HCT116 (cell line): ENCODE measurements at regions not wholly inside any gene's neighbourhood (a gene's known extent, or its start where the extent isn't known, plus 50 kb on each side); places are given as distances from the start of the nearest gene placed in this dataset.

Experiments used
- ATAC-seq: fragments of 200-7000 bp; cut with Tn5 transposase; 2 replicates; pipeline ENCODE4 v1.9.1; 2020; ENCODE audit warnings: mild to moderate bottlenecking, moderate library complexity
- BruUV-seq: library from RNA; stranded (reverse); fragments of 400-500 nt; replicated peaks from 2 replicates; lab custom pipeline; 2021; lab: Mats Ljungman, UMichigan
- CTCF ChIA-PET: fragments of 300-600 bp; sonication (Branson Sonifier 250); formaldehyde crosslinking; loops from one replicate; lab custom pipeline; 2021; ENCODE audit warnings: antibody characterized with exemption; lab: Charles Lee
- POLR2A ChIA-PET: fragments of 300-600, 350-600 bp; sonication (Branson Sonifier 250); formaldehyde crosslinking; loops from one replicate; lab custom pipeline; 2021; ENCODE audit warnings: antibody characterized with exemption; lab: Charles Lee
- RAD21 ChIA-PET, 2 experiments: fragments of 300-600 bp; sonication (Branson Sonifier 250); formaldehyde crosslinking; loops; one replicate each; lab custom pipeline; 2023; ENCODE audit warnings: low total read pairs in 2 of 2; ENCODE audit not compliant: uncharacterized antibody in 2 of 2, unreplicated experiment in 2 of 2, low non-redundant PET in 1 of 2; lab: Charles Lee
- DNase-seq: peaks from one replicate; pipeline ENCODE4 v3.0.0-alpha.2; 2010; ENCODE audit warnings: low read depth, low spot score
- H2AFZ ChIP-seq: fragments of 200-600 bp; shearing (Covaris generic), sonication (generic); 2 replicates; pipeline ENCODE4 v1.6.1; 2017; ENCODE audit warnings: low read depth, mixed run types, mixed read lengths, antibody characterized with exemption, low read length; ENCODE audit not compliant: poor library complexity, severe bottlenecking
- H3K27ac ChIP-seq: 2 replicates; pipeline ENCODE4 v1.5.1; 2012; ENCODE audit warnings: low read depth, low read length
- H3K27me3 ChIP-seq: fragments of 200-600 bp; sonication (generic); 2 replicates; pipeline ENCODE4 v1.6.1; 2016; ENCODE audit warnings: mixed run types, low read length, mixed read lengths; ENCODE audit not compliant: insufficient read depth
- H3K36me3 ChIP-seq, 2 experiments: fragments of 200-500 bp in 1 of 2; fragments of 200-600 bp in 1 of 2; sonication (Bioruptor generic) in 1 of 2; sonication (generic) in 1 of 2; 2 replicates each; pipeline versions ENCODE4 v1.5.1 to v1.6.1; 2014 to 2016; ENCODE audit warnings: low read length in 2 of 2, inconsistent platforms in 1 of 2, mixed read lengths in 1 of 2, mixed run types in 1 of 2; ENCODE audit not compliant: insufficient read depth in 2 of 2, control insufficient read depth in 1 of 2
- H3K4me1 ChIP-seq, 2 experiments: fragments of 200-600 bp in 1 of 2; sonication (generic) in 1 of 2; 2 replicates each; pipeline versions ENCODE4 v1.5.1 to v1.6.1; 2012 to 2017; ENCODE audit warnings: low read length in 2 of 2, inconsistent platforms in 1 of 2, mild to moderate bottlenecking in 1 of 2, mixed read lengths in 1 of 2, mixed run types in 1 of 2, moderate library complexity in 1 of 2; ENCODE audit not compliant: insufficient read depth in 2 of 2, control insufficient read depth in 1 of 2
- H3K4me2 ChIP-seq: fragments of 200-600 bp; sonication (generic); 2 replicates; pipeline ENCODE4 v1.6.1; 2017; ENCODE audit warnings: mixed run types, low read length, mixed read lengths
- H3K4me3 ChIP-seq, 2 experiments: fragments of 200-600 bp in 1 of 2; sonication (generic) in 1 of 2; replicated peaks in 1 of 2; 2 replicates each; pipeline ENCODE4 v1.5.1; 2011 to 2016; ENCODE audit warnings: low read length in 2 of 2, control low read depth in 1 of 2, low read depth in 1 of 2, mild to moderate bottlenecking in 1 of 2, mixed read lengths in 1 of 2, mixed run types in 1 of 2
- H3K79me2 ChIP-seq: fragments of 200-600 bp; sonication (generic); 2 replicates; pipeline ENCODE4 v1.6.1; 2017; ENCODE audit warnings: mild to moderate bottlenecking, mixed run types, low read length, moderate library complexity, mixed read lengths; ENCODE audit not compliant: insufficient read depth
- H3K9ac ChIP-seq: fragments of 200-600 bp; sonication (generic); 2 replicates; pipeline ENCODE4 v1.6.1; 2016; ENCODE audit warnings: low read length, mixed read lengths
- H3K9me2 ChIP-seq: fragments of 200-600 bp; sonication (generic), shearing (Covaris generic); 2 replicates; pipeline ENCODE4 v1.6.1; 2017; ENCODE audit warnings: mixed run types, mild to moderate bottlenecking, moderate library complexity; ENCODE audit not compliant: insufficient read depth
- H3K9me3 ChIP-seq, 2 experiments: fragments of 200-500 bp in 1 of 2; fragments of 200-600 bp in 1 of 2; sonication (Bioruptor generic) in 1 of 2; sonication (generic) in 1 of 2; 2 replicates each; pipeline ENCODE4 v1.6.1; 2014 to 2017; ENCODE audit warnings: low read length in 2 of 2, mixed read lengths in 2 of 2, inconsistent platforms in 1 of 2, low read depth in 1 of 2, mild to moderate bottlenecking in 1 of 2, mixed run types in 1 of 2, moderate library complexity in 1 of 2; ENCODE audit not compliant: control insufficient read depth in 1 of 2, insufficient read depth in 1 of 2
- H4K20me1 ChIP-seq: fragments of 200-600 bp; sonication (generic), shearing (Covaris generic); 2 replicates; pipeline ENCODE4 v1.6.1; 2017; ENCODE audit warnings: mixed run types, mild to moderate bottlenecking, moderate library complexity; ENCODE audit not compliant: insufficient read depth
- CEBPB ChIP-seq: IDR thresholded peaks from 2 replicates; pipeline ENCODE4 v1.6.1; 2012; ENCODE audit warnings: low read depth
- CTCF ChIP-seq, 3 experiments: fragments of 200-600 bp in 1 of 3; sonication (generic) in 1 of 3; IDR thresholded peaks in 2 of 3; conservative IDR thresholded peaks in 1 of 3; 2 replicates each; pipeline ENCODE4 v1.5.1; 2012 to 2017; ENCODE audit warnings: low read depth in 2 of 3, low read length in 2 of 3, antibody characterized with exemption in 1 of 3, borderline replicate concordance in 1 of 3, control low read depth in 1 of 3, mild to moderate bottlenecking in 1 of 3, mixed read lengths in 1 of 3, mixed run types in 1 of 3, moderate library complexity in 1 of 3; ENCODE audit not compliant: insufficient read depth in 1 of 3
- EGR1 ChIP-seq: IDR thresholded peaks from 2 replicates; pipeline ENCODE4 v1.6.1; 2012; ENCODE audit warnings: low read depth
- ELF1 ChIP-seq: IDR thresholded peaks from 2 replicates; pipeline ENCODE4 v1.6.1; 2012; ENCODE audit warnings: low read depth, borderline replicate concordance
- EZH2phosphoT487 ChIP-seq: fragments of 200-600 bp; IDR thresholded peaks from 2 replicates; pipeline ENCODE4 v1.6.1; 2018; ENCODE audit warnings: antibody characterized with exemption, borderline replicate concordance
- FOSL1 ChIP-seq: IDR thresholded peaks from 2 replicates; pipeline ENCODE4 v1.6.1; 2012; ENCODE audit warnings: low read depth
- JUND ChIP-seq: IDR thresholded peaks from 2 replicates; pipeline ENCODE4 v1.6.1; 2012
- MAX ChIP-seq: IDR thresholded peaks from 2 replicates; pipeline ENCODE4 v1.6.1; 2012
- POLR2A ChIP-seq: IDR thresholded peaks from 2 replicates; pipeline ENCODE4 v1.7.0; 2011; ENCODE audit warnings: borderline replicate concordance; ENCODE audit not compliant: insufficient read depth, insufficient read length; ENCODE audit errors: extremely low read depth
- POLR2AphosphoS5 ChIP-seq: IDR thresholded peaks from 2 replicates; pipeline ENCODE4 v1.6.1; 2011; ENCODE audit warnings: mild to moderate bottlenecking, low read depth, low read length, moderate library complexity
- RAD21 ChIP-seq: IDR thresholded peaks from 2 replicates; pipeline ENCODE4 v1.6.1; 2012; ENCODE audit warnings: low read depth, mild to moderate bottlenecking
- SIN3A ChIP-seq: IDR thresholded peaks from 2 replicates; pipeline ENCODE4 v1.6.1; 2012; ENCODE audit warnings: low read depth
- SP1 ChIP-seq: IDR thresholded peaks from 2 replicates; pipeline ENCODE4 v1.6.1; 2012; ENCODE audit warnings: low read depth
- SRF ChIP-seq: IDR thresholded peaks from 2 replicates; pipeline ENCODE4 v1.6.1; 2012; ENCODE audit warnings: low read depth
- TCF7L2 ChIP-seq: IDR thresholded peaks from 2 replicates; pipeline ENCODE4 v1.7.0; 2011; ENCODE audit warnings: borderline replicate concordance, inconsistent platforms; ENCODE audit not compliant: insufficient read depth, insufficient read length; ENCODE audit errors: extremely low read depth
- YY1 ChIP-seq: IDR thresholded peaks from 2 replicates; pipeline ENCODE4 v1.6.1; 2011; ENCODE audit warnings: low read length, low read depth, moderate library complexity, mild to moderate bottlenecking; ENCODE audit not compliant: insufficient replicate concordance; ENCODE audit errors: extremely low read depth
- ZFX ChIP-seq: fragments of 450-650 bp; IDR thresholded peaks from 2 replicates; pipeline ENCODE4 v1.6.1; 2017
- ZNF274 ChIP-seq: fragments of 200-500 bp; sonication (Bioruptor generic); IDR thresholded peaks from 2 replicates; pipeline ENCODE4 v1.6.1; 2014; ENCODE audit warnings: mild to moderate bottlenecking, low read depth, low read length, inconsistent platforms
- intact Hi-C: fragments of 100-400 bp; cut with micrococcal nuclease; formaldehyde crosslinking; loops from 2 replicates; pipeline ENCODE4 v1.10.0; 2022
- TF ChIP-seq, protein P1 (sequence below): IDR thresholded peaks from 2 replicates; pipeline ENCODE4 v1.6.1; 2012; ENCODE audit warnings: low read depth
- TF ChIP-seq, protein P2 (sequence below): IDR thresholded peaks from 2 replicates; pipeline ENCODE4 v1.6.1; 2011; ENCODE audit warnings: mild to moderate bottlenecking, low read length, moderate library complexity; ENCODE audit not compliant: insufficient replicate concordance; ENCODE audit errors: extremely low read depth

GRCh38 chrX:109125304-109125703 lies 356.6 kb downstream of the GUCY2F start:
- Histone ChIP-seq H4K20me1 (no peaks in the 10 kb centered on the region), H3K9me2 (no peaks in the 10 kb centered on the region), H3K27ac (no peak overlapping the region)
- BruUV-seq = no TSS peak
- CTCF ChIA-PET = no interaction called here
- no peak for ATAC-seq
- no peak for TF ChIP-seq YY1
- TF ChIP-seq TCF7L2 = no peak
- no peak for TF ChIP-seq CTCF (IDR thresholded peaks at IDR 0.05 in 2 of 3, conservative IDR thresholded peaks at IDR 0.05 in 1 of 3; ENCODE audit: borderline replicate concordance in 1 of 3, insufficient read depth in 1 of 3, low read depth in 2 of 3, low read length in 2 of 3)
- TF ChIP-seq JUND = no peak
- TF ChIP-seq ELF1 = no peak
- TF ChIP-seq ZNF274 = no peak
- TF ChIP-seq FOSL1 = no peak
- TF ChIP-seq SP1 = no peak
- TF ChIP-seq RAD21 = no peak
- no peak for TF ChIP-seq SIN3A
- TF ChIP-seq POLR2AphosphoS5 = no peak
- TF ChIP-seq ZFX = no peak
- TF ChIP-seq EZH2phosphoT487 = no peak
- TF ChIP-seq EGR1 = no peak
- TF ChIP-seq, protein P1, sequence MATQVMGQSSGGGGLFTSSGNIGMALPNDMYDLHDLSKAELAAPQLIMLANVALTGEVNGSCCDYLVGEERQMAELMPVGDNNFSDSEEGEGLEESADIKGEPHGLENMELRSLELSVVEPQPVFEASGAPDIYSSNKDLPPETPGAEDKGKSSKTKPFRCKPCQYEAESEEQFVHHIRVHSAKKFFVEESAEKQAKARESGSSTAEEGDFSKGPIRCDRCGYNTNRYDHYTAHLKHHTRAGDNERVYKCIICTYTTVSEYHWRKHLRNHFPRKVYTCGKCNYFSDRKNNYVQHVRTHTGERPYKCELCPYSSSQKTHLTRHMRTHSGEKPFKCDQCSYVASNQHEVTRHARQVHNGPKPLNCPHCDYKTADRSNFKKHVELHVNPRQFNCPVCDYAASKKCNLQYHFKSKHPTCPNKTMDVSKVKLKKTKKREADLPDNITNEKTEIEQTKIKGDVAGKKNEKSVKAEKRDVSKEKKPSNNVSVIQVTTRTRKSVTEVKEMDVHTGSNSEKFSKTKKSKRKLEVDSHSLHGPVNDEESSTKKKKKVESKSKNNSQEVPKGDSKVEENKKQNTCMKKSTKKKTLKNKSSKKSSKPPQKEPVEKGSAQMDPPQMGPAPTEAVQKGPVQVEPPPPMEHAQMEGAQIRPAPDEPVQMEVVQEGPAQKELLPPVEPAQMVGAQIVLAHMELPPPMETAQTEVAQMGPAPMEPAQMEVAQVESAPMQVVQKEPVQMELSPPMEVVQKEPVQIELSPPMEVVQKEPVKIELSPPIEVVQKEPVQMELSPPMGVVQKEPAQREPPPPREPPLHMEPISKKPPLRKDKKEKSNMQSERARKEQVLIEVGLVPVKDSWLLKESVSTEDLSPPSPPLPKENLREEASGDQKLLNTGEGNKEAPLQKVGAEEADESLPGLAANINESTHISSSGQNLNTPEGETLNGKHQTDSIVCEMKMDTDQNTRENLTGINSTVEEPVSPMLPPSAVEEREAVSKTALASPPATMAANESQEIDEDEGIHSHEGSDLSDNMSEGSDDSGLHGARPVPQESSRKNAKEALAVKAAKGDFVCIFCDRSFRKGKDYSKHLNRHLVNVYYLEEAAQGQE = no peak
- no peak for TF ChIP-seq POLR2A
- TF ChIP-seq, protein P2, sequence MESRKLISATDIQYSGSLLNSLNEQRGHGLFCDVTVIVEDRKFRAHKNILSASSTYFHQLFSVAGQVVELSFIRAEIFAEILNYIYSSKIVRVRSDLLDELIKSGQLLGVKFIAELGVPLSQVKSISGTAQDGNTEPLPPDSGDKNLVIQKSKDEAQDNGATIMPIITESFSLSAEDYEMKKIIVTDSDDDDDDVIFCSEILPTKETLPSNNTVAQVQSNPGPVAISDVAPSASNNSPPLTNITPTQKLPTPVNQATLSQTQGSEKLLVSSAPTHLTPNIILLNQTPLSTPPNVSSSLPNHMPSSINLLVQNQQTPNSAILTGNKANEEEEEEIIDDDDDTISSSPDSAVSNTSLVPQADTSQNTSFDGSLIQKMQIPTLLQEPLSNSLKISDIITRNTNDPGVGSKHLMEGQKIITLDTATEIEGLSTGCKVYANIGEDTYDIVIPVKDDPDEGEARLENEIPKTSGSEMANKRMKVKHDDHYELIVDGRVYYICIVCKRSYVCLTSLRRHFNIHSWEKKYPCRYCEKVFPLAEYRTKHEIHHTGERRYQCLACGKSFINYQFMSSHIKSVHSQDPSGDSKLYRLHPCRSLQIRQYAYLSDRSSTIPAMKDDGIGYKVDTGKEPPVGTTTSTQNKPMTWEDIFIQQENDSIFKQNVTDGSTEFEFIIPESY = no peak
- TF ChIP-seq MAX = no peak
- no peak for TF ChIP-seq CEBPB
- TF ChIP-seq SRF = no peak
- TF ChIP-seq, all 23 proteins: peak for 0
- RAD21 ChIA-PET = no interaction called here
- no peaks in the 10 kb centered on the region for H3K4me1 ChIP-seq
- H3K4me2 ChIP-seq = no peak overlapping the region
- POLR2A ChIA-PET = no interaction called here
- no peaks in the 10 kb centered on the region for H3K9me3 ChIP-seq
- no peak overlapping the region for H3K9ac ChIP-seq
- no peak for DNase-seq
- no peak overlapping the region for H3K4me3 ChIP-seq
- no peak overlapping the region for H2AFZ ChIP-seq
- no peaks in the 10 kb centered on the region for H3K79me2 ChIP-seq
- no peaks in the 10 kb centered on the region for H3K36me3 ChIP-seq
- intact Hi-C loops = no loop called here
- no peaks in the 10 kb centered on the region for H3K27me3 ChIP-seq
